HG03108 (cell line): ENCODE measurements at regions not wholly inside any gene's neighbourhood (a gene's known extent, or its start where the extent isn't known, plus 50 kb on each side); places are given as distances from the start of the nearest gene placed in this dataset.

Source experiments
- ATAC-seq: cut with Tn5 transposase; IDR thresholded peaks from one replicate; pipeline ENCODE4 v1.9.1; 2021; ENCODE audit warnings: moderate library complexity; ENCODE audit not compliant: unreplicated experiment

DNA sequence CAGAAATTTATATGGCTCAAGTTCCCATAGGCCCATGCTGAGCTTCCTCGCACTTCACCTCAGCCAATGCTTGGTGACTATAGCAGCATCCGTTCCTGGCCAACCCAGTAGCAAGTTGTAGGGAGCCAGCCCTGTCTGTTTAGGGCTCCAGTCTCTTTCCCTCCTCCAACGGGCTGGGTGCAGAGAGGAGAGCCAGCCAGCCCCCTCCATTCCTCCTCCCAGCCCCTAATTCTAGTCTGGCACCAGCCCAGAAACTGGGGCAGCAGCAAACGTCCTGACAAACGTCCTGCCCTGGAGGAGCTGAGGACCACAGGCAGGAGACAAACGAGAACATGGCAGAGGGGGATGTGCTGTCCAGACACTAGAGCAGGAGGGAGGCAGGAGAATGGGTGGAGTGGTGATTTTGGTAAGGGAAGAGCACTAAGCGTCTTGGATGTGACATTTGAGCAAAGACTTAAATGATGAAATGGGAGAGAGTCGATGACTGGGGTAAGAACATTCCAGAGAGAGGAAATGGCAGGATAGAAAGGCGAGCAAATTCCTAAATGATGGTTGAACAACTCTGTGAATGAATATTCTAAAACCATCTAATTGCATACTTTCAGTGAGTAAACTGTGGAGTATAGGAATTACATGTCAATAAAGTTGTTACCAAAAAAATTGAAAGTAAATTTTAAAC, 222.5 kb upstream of the DAPK1 start:
- ATAC-seq, result no peak

GRCh38 chr9:87276327-87276841, 221.3 kb upstream of the DAPK1 start:
- no peak for ATAC-seq

- ATAC-seq, result no peak
Measured at GRCh38 chr9:87276851-87277261, 220.8 kb upstream of the DAPK1 start.

GRCh38 chr9:87277346-87277745, 220.3 kb upstream of the DAPK1 start:
- ATAC-seq, result no peak

DNA sequence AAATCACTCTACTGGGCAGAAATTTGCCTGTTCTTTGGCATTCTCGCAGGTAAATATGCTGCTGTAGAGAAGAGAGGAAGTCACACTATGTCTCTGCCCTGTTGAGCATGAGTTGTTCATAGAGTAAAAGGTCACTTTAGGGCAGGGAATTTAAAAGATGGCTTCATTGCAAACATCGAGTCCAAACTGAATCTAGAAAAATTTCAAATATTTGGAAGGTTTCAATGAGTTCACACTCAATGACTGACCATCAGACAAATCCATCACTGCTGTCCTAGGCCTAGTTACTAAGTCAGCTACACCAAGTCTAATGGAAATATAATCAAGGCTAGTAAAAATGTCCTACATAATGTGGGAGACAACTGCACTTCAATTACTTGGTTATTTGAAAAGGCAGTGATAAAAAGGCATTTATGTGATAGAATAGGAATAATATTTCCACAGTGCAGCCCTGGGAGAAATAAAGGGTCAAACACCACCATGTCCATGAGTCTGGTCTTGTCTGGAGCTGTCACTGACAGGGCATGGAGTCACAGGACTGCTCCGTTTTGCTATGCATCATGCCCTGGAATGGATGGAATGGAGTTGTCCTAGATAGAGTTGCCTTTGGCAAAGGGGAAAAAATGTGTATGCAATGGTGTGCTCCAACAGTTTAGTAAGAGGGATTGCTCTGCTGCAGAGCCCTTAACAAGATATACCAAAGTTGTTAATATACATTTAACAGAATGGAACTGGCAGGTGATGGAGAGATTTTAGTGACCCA, 218.5 kb upstream of the DAPK1 start:
- ATAC-seq, result no peak

DNA sequence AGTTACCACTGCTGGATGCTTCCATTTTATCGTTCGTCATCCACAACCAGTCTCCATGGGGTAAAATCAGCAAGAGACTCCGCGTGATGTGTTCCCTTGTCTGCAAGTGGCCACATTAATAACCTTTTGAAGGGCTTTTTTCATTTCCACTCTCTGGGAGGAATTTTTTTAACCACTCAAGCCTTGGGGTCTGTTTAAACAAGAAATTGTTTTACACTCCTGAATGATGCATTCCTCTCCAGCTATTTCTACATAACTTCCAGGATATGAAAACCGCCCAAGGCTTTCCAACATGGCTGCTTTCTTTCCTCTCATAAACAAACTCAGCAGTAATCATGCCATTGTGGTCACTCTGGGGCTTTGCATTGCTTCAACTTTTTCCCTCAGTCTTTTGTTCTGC, 217.2 kb upstream of the DAPK1 start:
- ATAC-seq, result no peak

GRCh38 chr9:87282538-87282937, 215.1 kb upstream of the DAPK1 start:
- no peak for ATAC-seq

GRCh38 chr9:87283585-87283984, 214.1 kb upstream of the DAPK1 start:
- ATAC-seq, result no peak

- no peak for ATAC-seq
Measured at GRCh38 chr9:87285183-87285850, 212.3 kb upstream of the DAPK1 start.

DNA sequence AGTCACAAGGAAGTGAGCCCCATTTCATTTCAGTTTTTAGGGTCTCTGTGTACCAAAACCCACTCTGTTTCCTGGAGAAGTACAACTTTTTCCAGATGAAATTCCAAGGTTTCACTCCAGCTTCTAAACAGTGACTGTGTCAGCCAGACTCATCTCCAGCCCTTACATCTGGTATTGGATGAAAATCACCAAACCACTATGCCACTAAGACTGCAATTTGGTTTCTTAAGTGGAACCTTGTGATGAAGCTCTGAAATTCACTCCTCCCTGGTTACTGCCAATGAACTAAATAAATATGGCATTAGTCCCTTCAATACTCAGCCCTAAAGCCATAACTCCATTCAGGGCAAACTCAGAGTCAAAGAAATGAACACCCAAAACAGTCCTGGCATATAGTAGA, 211.2 kb upstream of the DAPK1 start:
- no peak for ATAC-seq

DNA sequence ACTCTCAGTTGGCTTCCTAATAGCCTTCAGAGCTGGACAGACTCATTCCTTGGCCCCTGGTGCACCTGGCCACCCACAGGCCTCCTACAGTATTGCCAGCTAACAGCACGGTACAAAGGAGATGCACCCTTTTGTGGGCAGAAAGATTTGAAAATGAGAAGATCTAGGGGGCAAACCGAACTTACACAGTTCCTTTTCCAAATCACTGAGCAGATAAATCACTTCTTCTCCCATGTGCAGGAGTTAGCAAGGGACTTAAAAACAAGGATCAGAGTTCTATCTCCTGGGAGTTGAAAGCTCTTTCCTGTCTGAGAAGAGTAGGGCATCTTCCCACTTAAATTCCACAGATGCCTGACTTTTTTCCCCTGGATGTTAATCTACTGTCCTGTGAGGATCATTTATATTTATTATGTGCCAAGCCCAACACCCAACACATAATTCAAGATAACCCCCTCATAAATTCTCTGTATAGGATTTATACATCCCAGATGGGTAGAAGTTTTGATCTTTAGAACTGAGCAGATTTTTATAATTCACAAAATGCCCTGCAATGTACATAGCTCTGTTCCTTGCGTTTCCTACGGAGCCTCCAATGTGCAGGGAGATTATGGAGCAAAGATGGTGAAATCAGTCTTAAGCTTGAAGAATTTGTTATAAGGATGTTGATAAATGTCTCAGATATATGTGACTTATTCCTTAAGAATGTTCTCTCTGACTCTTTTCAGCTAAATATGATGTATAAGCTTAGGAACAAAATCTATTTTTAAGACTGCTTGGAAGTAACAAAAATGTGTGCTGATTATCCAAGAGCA, 207.2 kb upstream of the DAPK1 start:
- no peak for ATAC-seq

DNA sequence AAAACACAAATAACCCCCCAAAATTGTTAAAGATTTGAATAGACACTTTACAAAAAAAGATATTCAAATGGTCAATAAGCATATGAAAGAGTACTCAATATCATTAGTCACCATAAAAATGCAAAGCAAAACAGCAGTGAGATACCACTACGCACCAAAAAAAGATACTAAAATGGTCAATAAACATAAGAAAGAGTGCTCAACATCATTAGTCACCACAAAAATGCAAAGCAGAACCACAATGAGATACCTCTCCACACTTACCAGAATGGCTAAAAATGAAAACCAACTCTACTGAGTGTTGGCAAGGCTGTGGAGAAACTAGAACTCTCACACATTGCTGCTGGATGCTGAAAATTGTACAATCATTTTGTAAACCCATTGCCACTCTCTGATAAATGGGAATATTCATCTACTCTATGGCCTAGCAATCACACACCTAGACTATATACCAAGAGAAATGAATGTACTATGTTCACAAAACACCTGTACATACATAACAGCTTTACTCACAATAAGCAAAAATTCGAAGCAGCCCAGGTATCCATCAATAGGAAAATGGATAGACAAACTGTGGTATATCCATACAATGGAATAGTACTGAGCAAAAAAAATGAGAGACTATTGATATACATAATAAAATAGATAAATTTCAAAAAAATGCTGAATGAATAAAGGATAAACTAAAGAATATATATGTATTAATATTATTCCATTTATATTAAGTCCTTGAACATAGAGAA, 205.0 kb upstream of the DAPK1 start:
- ATAC-seq, result no peak

DNA sequence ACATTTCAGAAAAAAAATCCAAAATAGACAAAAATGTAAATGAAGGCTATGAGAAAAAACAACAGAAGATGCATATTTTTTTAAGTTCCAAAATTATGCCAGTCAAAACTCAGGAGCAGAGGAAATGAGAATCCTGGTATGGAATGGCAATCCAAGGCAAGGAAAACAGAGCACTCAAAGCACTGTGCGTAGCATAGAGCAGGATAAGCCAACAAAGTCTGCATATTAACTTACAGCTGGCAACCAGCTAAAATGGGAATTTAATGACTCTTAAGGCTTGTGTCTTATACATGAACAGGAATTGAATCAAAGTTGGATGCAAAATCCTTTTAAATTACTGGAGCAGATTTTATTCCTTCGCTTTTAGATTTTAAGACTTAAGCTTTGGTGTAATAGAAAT, 203.5 kb upstream of the DAPK1 start:
- ATAC-seq, result no peak

GRCh38 chr9:87300915-87301314, 196.8 kb upstream of the DAPK1 start:
- ATAC-seq, result no peak

DNA sequence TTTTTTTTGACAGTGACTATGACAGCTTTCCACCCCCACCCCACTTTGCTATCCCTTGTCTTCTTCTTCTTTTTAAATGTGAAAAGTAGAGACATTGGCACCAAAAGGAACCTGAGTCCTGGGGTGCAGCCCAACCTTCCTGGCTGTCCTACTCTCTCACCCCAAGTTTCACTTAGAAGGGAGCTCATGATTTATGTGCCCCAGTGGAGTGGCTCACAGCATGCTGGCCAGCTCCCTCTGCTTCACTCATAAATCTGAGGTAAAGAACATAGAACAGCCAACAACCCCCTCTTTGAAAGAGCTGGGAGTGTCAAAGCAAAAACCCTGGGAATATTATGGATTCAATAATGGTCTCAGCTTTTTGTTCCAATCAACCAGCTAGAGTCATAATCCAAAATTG, 196.3 kb upstream of the DAPK1 start:
- no peak for ATAC-seq

GRCh38 chr9:87305151-87305550, 192.5 kb upstream of the DAPK1 start:
- no peak for ATAC-seq

- ATAC-seq, result no peak
Measured at GRCh38 chr9:87306006-87306405, 191.7 kb upstream of the DAPK1 start.

GRCh38 chr9:87307848-87308247, 189.8 kb upstream of the DAPK1 start:
- ATAC-seq, result no peak

GRCh38 chr9:87309236-87309635, 188.4 kb upstream of the DAPK1 start:
- no peak for ATAC-seq

- no peak for ATAC-seq
Measured at GRCh38 chr9:87310827-87311523, 186.7 kb upstream of the DAPK1 start.
